ENCODE measurements at regions not wholly inside any gene's neighbourhood (a gene's known extent, or its start where the extent isn't known, plus 50 kb on each side); places are given as distances from the start of the nearest gene placed in this dataset.

DNA sequence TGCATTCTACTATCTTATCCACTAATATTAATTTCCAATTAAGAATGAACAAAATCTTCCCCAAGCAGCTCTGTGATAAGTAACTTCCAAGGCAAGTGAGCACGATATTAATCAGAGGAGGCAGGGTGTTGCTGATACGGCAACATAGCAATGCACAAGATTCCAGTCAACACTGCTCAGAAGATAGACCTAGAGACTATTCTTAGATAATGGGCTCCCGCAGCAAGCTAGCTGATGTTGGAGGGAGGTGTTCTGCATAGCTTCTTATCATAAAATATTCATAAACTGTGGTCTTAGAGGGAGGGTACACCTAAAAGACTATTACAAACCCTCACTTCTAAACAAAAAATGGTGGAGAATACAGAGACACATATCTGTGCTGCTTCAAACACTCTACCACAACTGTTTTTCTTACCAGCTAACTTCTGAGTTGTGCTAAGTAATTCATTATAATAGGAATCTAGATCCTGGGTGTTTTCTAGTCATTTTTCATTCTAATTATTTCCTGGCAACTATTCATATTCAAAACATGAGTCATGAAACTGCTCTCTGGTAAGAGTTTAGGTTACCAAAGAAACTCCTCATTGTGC lies 382.0 kb upstream of the SOX14 start:
- no peak for DNase-seq (ENCODE audit: low read depth)
- H3K4me3 ChIP-seq (replicated peaks; ENCODE audit: low read depth, low read length): no peak overlapping the region
- TF ChIP-seq, protein P1, sequence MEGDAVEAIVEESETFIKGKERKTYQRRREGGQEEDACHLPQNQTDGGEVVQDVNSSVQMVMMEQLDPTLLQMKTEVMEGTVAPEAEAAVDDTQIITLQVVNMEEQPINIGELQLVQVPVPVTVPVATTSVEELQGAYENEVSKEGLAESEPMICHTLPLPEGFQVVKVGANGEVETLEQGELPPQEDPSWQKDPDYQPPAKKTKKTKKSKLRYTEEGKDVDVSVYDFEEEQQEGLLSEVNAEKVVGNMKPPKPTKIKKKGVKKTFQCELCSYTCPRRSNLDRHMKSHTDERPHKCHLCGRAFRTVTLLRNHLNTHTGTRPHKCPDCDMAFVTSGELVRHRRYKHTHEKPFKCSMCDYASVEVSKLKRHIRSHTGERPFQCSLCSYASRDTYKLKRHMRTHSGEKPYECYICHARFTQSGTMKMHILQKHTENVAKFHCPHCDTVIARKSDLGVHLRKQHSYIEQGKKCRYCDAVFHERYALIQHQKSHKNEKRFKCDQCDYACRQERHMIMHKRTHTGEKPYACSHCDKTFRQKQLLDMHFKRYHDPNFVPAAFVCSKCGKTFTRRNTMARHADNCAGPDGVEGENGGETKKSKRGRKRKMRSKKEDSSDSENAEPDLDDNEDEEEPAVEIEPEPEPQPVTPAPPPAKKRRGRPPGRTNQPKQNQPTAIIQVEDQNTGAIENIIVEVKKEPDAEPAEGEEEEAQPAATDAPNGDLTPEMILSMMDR (IDR thresholded peaks at IDR 0.05; ENCODE audit: low read length, missing control alignments): no peak

GRCh38 chr3:137385922-137386321 lies 378.2 kb upstream of the SOX14 start:
- no peak overlapping the region for H3K4me3 ChIP-seq (replicated peaks; ENCODE audit: low read depth, low read length)
- TF ChIP-seq, protein P1 (IDR thresholded peaks at IDR 0.05; ENCODE audit: low read length, missing control alignments): no peak
- DNase-seq (ENCODE audit: low read depth): no peak

DNA sequence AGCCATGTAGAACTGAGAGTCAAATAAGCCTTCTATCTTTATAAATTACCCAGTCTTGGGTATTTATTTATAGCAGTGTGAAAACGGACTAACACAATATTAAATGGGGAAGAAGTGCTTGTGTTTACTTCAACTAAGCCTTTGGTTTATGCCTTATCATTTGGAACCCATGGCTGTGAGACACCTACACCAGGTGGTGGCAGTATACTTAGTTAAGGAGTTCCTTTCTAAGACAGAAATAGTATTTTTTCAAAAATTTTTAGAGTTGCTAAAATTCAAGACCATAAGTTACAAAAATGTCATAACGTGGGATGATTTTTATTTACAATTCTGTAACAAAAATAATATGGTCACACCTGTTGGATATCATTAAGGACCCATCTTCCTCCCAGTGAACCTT lies 354.5 kb upstream of the SOX14 start:
- no peak for DNase-seq (ENCODE audit: low read depth)
- TF ChIP-seq, protein P1 (IDR thresholded peaks at IDR 0.05; ENCODE audit: low read length, missing control alignments): no peak
- no peak overlapping the region for H3K4me3 ChIP-seq (replicated peaks; ENCODE audit: low read depth, low read length)

- H3K4me3 ChIP-seq (replicated peaks; ENCODE audit: low read depth, low read length): no peak overlapping the region
- DNase-seq (ENCODE audit: low read depth): no peak
- TF ChIP-seq, protein P1 (IDR thresholded peaks at IDR 0.05; ENCODE audit: low read length, missing control alignments): no peak
Measured at GRCh38 chr3:137410028-137410427, 354.1 kb upstream of the SOX14 start.

GRCh38 chr3:137420198-137420995 lies 343.7 kb upstream of the SOX14 start:
- TF ChIP-seq, protein P1 (IDR thresholded peaks at IDR 0.05; ENCODE audit: low read length, missing control alignments): no peak
- DNase-seq (ENCODE audit: low read depth): no peak
- H3K4me3 ChIP-seq (replicated peaks; ENCODE audit: low read depth, low read length): no peak overlapping the region

DNA sequence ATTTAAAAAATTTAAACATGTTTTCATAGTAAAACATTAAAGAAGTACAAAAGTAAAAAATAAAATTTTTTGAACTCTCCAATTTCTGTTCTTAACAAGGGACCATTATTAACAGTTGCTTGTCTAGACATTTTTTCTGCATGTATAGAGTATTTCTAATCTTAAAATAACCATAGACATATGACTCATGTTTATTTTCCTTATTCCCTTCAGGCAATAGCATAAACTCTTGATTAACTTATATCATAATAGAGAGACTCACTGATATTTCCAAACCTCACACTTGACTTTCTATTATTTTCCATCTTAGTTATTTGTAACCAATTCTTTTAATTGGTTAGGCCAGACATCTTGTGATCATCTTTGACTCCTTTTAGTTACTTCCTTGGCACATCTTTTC lies 325.6 kb upstream of the SOX14 start:
- H3K4me3 ChIP-seq (replicated peaks; ENCODE audit: low read depth, low read length): no peak overlapping the region
- no peak for DNase-seq (ENCODE audit: low read depth)
- TF ChIP-seq, protein P1 (IDR thresholded peaks at IDR 0.05; ENCODE audit: low read length, missing control alignments): no peak
